ENCODE measurements at regions not wholly inside any gene's neighbourhood (a gene's known extent, or its start where the extent isn't known, plus 50 kb on each side); places are given as distances from the start of the nearest gene placed in this dataset.

DNA sequence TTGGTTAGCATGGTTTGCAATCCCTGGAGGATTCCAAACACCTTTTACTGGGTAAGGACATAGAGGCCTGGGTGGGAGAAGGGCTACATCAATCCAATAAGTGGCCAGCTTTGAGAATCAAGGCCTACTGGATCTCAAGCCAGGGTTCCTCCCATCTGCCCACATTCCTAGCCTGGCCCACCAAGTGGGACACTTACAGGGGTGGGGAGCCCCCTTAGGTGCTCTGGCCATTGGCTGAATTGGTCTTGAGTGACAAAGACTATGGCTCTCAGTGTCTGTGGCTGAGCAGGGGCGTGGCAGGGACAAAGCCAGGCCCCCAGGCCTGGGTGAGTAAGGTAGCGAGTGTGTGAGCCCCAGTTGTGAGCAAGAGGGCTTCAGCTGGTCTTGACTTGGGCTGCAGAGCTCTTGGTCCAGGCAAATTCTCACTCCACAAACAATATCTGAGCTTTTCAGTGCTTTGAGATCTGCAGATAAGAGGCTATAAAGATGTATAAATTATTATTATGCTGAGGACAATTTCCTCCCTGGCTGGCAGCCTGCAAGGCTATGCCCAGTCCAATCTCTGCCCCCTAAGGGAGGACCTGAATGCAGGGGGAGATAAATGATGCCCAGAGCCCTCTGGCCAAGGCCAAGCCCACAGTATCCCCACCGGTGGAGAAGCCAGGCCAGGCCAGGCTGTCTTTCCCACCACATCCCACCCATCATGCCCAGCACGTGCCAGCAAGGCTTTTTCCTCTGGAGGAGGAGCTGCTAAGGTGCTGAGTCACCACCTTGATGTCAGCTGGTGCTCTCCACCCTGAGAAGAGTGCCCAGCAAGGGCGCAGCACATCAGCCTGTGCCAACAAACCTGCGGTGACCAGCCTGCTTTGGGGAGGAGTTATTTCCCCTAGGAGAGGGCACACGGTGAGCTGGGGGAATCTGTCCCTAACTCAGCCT is 80.7 kb upstream of the DUSP5 start:
- TF ChIP-seq ZNF785 (tag by site-specific recombination; IDR thresholded peaks at IDR 0.05) (no peak), KLF17 (tag by site-specific recombination; IDR thresholded peaks at IDR 0.05) (no peak), ZFP41 (tag by site-specific recombination; IDR thresholded peaks at IDR 0.05; ENCODE audit: borderline replicate concordance) (no peak), CTCF (tag by site-specific recombination; IDR thresholded peaks at IDR 0.05) (no peak), TRIM28 (IDR thresholded peaks at IDR 0.05; ENCODE audit: borderline replicate concordance, low read length) (no peak), ZNF621 (tag by site-specific recombination; IDR thresholded peaks at IDR 0.05) (no peak)
- TF ChIP-seq, protein P1, sequence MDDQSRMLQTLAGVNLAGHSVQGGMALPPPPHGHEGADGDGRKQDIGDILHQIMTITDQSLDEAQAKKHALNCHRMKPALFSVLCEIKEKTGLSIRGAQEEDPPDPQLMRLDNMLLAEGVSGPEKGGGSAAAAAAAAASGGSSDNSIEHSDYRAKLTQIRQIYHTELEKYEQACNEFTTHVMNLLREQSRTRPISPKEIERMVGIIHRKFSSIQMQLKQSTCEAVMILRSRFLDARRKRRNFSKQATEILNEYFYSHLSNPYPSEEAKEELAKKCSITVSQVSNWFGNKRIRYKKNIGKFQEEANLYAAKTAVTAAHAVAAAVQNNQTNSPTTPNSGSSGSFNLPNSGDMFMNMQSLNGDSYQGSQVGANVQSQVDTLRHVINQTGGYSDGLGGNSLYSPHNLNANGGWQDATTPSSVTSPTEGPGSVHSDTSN (CRISPR knock-in tag; IDR thresholded peaks at IDR 0.05), result no peak
